Neural cell (in vitro differentiated cells): ENCODE measurements at regions not wholly inside any gene's neighbourhood (a gene's known extent, or its start where the extent isn't known, plus 50 kb on each side); places are given as distances from the start of the nearest gene placed in this dataset.

Experiments
- CTCF ChIP-seq: fragments of 450-650 bp; IDR thresholded peaks from 2 replicates; pipeline ENCODE4 v1.5.1; 2014; ENCODE audit warnings: antibody characterized with exemption, mild to moderate bottlenecking, moderate library complexity; ENCODE audit not compliant: poor library complexity, severe bottlenecking
- POLR2AphosphoS5 ChIP-seq: IDR thresholded peaks from 2 replicates; pipeline ENCODE4 v1.6.1; 2012
- TF ChIP-seq, protein P1 (sequence below): IDR thresholded peaks from 2 replicates; pipeline ENCODE4 v1.6.1; 2012; ENCODE audit warnings: borderline replicate concordance

GRCh38 chr13:74977498-74977897, 504.5 kb downstream of the TBC1D4 start:
- no peak for TF ChIP-seq CTCF
- TF ChIP-seq, protein P1, sequence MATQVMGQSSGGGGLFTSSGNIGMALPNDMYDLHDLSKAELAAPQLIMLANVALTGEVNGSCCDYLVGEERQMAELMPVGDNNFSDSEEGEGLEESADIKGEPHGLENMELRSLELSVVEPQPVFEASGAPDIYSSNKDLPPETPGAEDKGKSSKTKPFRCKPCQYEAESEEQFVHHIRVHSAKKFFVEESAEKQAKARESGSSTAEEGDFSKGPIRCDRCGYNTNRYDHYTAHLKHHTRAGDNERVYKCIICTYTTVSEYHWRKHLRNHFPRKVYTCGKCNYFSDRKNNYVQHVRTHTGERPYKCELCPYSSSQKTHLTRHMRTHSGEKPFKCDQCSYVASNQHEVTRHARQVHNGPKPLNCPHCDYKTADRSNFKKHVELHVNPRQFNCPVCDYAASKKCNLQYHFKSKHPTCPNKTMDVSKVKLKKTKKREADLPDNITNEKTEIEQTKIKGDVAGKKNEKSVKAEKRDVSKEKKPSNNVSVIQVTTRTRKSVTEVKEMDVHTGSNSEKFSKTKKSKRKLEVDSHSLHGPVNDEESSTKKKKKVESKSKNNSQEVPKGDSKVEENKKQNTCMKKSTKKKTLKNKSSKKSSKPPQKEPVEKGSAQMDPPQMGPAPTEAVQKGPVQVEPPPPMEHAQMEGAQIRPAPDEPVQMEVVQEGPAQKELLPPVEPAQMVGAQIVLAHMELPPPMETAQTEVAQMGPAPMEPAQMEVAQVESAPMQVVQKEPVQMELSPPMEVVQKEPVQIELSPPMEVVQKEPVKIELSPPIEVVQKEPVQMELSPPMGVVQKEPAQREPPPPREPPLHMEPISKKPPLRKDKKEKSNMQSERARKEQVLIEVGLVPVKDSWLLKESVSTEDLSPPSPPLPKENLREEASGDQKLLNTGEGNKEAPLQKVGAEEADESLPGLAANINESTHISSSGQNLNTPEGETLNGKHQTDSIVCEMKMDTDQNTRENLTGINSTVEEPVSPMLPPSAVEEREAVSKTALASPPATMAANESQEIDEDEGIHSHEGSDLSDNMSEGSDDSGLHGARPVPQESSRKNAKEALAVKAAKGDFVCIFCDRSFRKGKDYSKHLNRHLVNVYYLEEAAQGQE = no peak
- TF ChIP-seq POLR2AphosphoS5 = no peak
